RWPE2 (cell line): ENCODE measurements at regions not wholly inside any gene's neighbourhood (a gene's known extent, or its start where the extent isn't known, plus 50 kb on each side); places are given as distances from the start of the nearest gene placed in this dataset.
A peak's percentile ranks its signal among the peaks of the same experiment; 100 is the strongest.
"Not testable (repeated sequence)": the region's sequence is repeated elsewhere in the genome, so short reads cannot be mapped to it uniquely, and the experiment has no call there.

Source experiments
- ATAC-seq: fragments of 200-7000 bp; cut with Tn5 transposase; 3 replicates; pipeline ENCODE4 v1.9.1; 2021; ENCODE audit warnings: low read depth
- DNase-seq: peaks from one replicate; pipeline ENCODE4 v3.0.0-alpha.2; 2020; ENCODE audit warnings: low spot score
- H3K27ac ChIP-seq: fragments of 450-650 bp; 2 replicates; pipeline ENCODE4 v1.5.1; 2017; ENCODE audit warnings: mild to moderate bottlenecking; ENCODE audit not compliant: poor library complexity, severe bottlenecking
- H3K27me3 ChIP-seq: fragments of 250-450 bp; sonication (Bioruptor Pico); 2 replicates; pipeline ENCODE4 v1.5.1; 2021; ENCODE audit warnings: mild to moderate bottlenecking, moderate library complexity; ENCODE audit not compliant: insufficient read depth, poor library complexity, severe bottlenecking
- H3K36me3 ChIP-seq: fragments of 250-450 bp; sonication (Bioruptor Pico); 2 replicates; pipeline ENCODE4 v1.5.1; 2020; ENCODE audit warnings: low read depth, mild to moderate bottlenecking, moderate library complexity
- H3K4me1 ChIP-seq: fragments of 250-450 bp; sonication (Bioruptor Pico); 2 replicates; pipeline ENCODE4 v1.5.1; 2021; ENCODE audit warnings: mild to moderate bottlenecking, moderate library complexity; ENCODE audit not compliant: insufficient read depth, poor library complexity, severe bottlenecking
- H3K4me3 ChIP-seq: fragments of 250-450 bp; sonication (Bioruptor Pico); 2 replicates; pipeline ENCODE4 v1.5.1; 2021; ENCODE audit warnings: mild to moderate bottlenecking, moderate library complexity; ENCODE audit not compliant: severe bottlenecking
- H3K9me3 ChIP-seq: fragments of 250-450 bp; sonication (Bioruptor Pico); 2 replicates; pipeline ENCODE4 v1.5.1; 2021; ENCODE audit warnings: mild to moderate bottlenecking, moderate library complexity; ENCODE audit not compliant: severe bottlenecking
- CTCF ChIP-seq: fragments of 450-650 bp; IDR thresholded peaks from one replicate; pipeline ENCODE4 v1.5.1; 2017; ENCODE audit warnings: mild to moderate bottlenecking, moderate library complexity; ENCODE audit not compliant: poor library complexity, severe bottlenecking

GRCh38 chr17:30677550-30678249 is 146.8 kb downstream of the CRLF3 start:
- no peak for TF ChIP-seq CTCF
- Histone ChIP-seq H3K4me1 (no peaks in the 10 kb centered on the region), H3K27me3 (no peaks in the 10 kb centered on the region), H3K27ac (no peak overlapping the region), H3K36me3 (no peaks in the 10 kb centered on the region), H3K9me3 (no peaks in the 10 kb centered on the region), H3K4me3 (no peak overlapping the region)
- no peak for ATAC-seq
- DNase-seq = no peak

GRCh38 chr17:30675777-30676492 is 148.6 kb downstream of the CRLF3 start:
- not testable (repeated sequence) for H3K9me3 ChIP-seq, H3K27ac ChIP-seq, H3K27me3 ChIP-seq, H3K36me3 ChIP-seq, H3K4me3 ChIP-seq, DNase-seq, H3K4me1 ChIP-seq, ATAC-seq

GRCh38 chr17:30669217-30669649 is 155.3 kb downstream of the CRLF3 start:
- H3K9me3 ChIP-seq, H3K27ac ChIP-seq, H3K27me3 ChIP-seq, ATAC-seq, H3K4me1 ChIP-seq, DNase-seq, H3K36me3 ChIP-seq, H3K4me3 ChIP-seq: not testable (repeated sequence)

GRCh38 chr17:30668360-30669181 is 155.9 kb downstream of the CRLF3 start:
- not testable (repeated sequence) for H3K27me3 ChIP-seq, ATAC-seq, H3K36me3 ChIP-seq, H3K27ac ChIP-seq, H3K4me1 ChIP-seq, H3K9me3 ChIP-seq, H3K4me3 ChIP-seq, DNase-seq

- not testable (repeated sequence) for DNase-seq, H3K9me3 ChIP-seq, H3K36me3 ChIP-seq, H3K27ac ChIP-seq, H3K4me1 ChIP-seq, H3K27me3 ChIP-seq
- H3K4me3 ChIP-seq = peak overlapping the region; percentile 25
- ATAC-seq = peak; percentile 52
These were observed 156.7 kb downstream of the CRLF3 start for GRCh38 chr17:30667657-30668359.

- not testable (repeated sequence) for H3K27me3 ChIP-seq, H3K4me1 ChIP-seq, H3K9me3 ChIP-seq, H3K4me3 ChIP-seq, H3K27ac ChIP-seq, H3K36me3 ChIP-seq, DNase-seq, ATAC-seq
These were observed 157.4 kb downstream of the CRLF3 start for GRCh38 chr17:30666838-30667656.

- not testable (repeated sequence) for H3K4me3 ChIP-seq, DNase-seq, H3K27me3 ChIP-seq, H3K36me3 ChIP-seq, H3K9me3 ChIP-seq, ATAC-seq, H3K27ac ChIP-seq, H3K4me1 ChIP-seq
These were observed 160.6 kb downstream of the CRLF3 start for GRCh38 chr17:30663727-30664455.

- DNase-seq, H3K4me1 ChIP-seq, H3K9me3 ChIP-seq, H3K4me3 ChIP-seq, H3K27ac ChIP-seq, ATAC-seq, H3K27me3 ChIP-seq, H3K36me3 ChIP-seq: not testable (repeated sequence)
These were observed 167.3 kb downstream of the CRLF3 start for GRCh38 chr17:30657148-30657547.

GRCh38 chr17:30653038-30653437 is 171.5 kb downstream of the CRLF3 start:
- not testable (repeated sequence) for H3K36me3 ChIP-seq, H3K27ac ChIP-seq, ATAC-seq, H3K9me3 ChIP-seq, H3K4me3 ChIP-seq, H3K27me3 ChIP-seq, H3K4me1 ChIP-seq, DNase-seq
